ENCODE measurements at regions not wholly inside any gene's neighbourhood (a gene's known extent, or its start where the extent isn't known, plus 50 kb on each side); places are given as distances from the start of the nearest gene placed in this dataset.

- in situ Hi-C loops (cut with MboI) = no loop called here
- H3K9me2 ChIP-seq (ENCODE audit: insufficient read depth) = no peaks in the 10 kb centered on the region
- 75 to 80% methylated on average over 5 of the region's 5 CpGs for WGBS, 2 experiments (ENCODE audit: low coverage in 1 of 2, low lambda C conversion rate in 2 of 2, missing lambda C conversion rate in 2 of 2)
- no peak overlapping the region for H3K27ac ChIP-seq
- no peaks in the 10 kb centered on the region for H3K4me1 ChIP-seq (ENCODE audit: insufficient read depth)
- no peak overlapping the region for H3K4me2 ChIP-seq (ENCODE audit: unreplicated experiment)
- no peak overlapping the region for H3K4me3 ChIP-seq
- H3K79me2 ChIP-seq (ENCODE audit: insufficient read depth) = no peaks in the 10 kb centered on the region
- no peaks in the 10 kb centered on the region for H3K36me3 ChIP-seq (ENCODE audit: low read depth)
- DNase-seq = no peak
- H4K20me1 ChIP-seq (ENCODE audit: insufficient read depth) = no peaks in the 10 kb centered on the region
- H2AFZ ChIP-seq = no peak overlapping the region
- H3F3A ChIP-seq (ENCODE audit: insufficient read depth) = no peaks in the 10 kb centered on the region
- H3K27me3 ChIP-seq (replicated peaks; ENCODE audit: insufficient read depth) = no peaks in the 10 kb centered on the region
- no peak for TF ChIP-seq EZH2 (IDR thresholded peaks at IDR 0.05; ENCODE audit: insufficient read depth, poor library complexity, severe bottlenecking)
- TF ChIP-seq EZH2phosphoT487 (IDR thresholded peaks at IDR 0.05; ENCODE audit: insufficient read depth, low read depth) = no peak
- no peaks in the 10 kb centered on the region for H3K9me3 ChIP-seq (ENCODE audit: low read depth)
- no peak overlapping the region for H3K9ac ChIP-seq
Observed at GRCh38 chr18:42437001-42437400, 482.0 kb downstream of the PIK3C3 start.

GRCh38 chr18:42437646-42438045, 482.6 kb downstream of the PIK3C3 start:
- in situ Hi-C loops (cut with MboI) = no loop called here
- no peak for DNase-seq

GRCh38 chr18:42442656-42443055, 487.6 kb downstream of the PIK3C3 start:
- Histone ChIP-seq H3K9me2 (ENCODE audit: insufficient read depth) (no peaks in the 10 kb centered on the region), H3K9ac (no peak overlapping the region), H3K36me3 (ENCODE audit: low read depth) (no peaks in the 10 kb centered on the region), H3K9me3 (ENCODE audit: low read depth) (no peaks in the 10 kb centered on the region), H3K79me2 (ENCODE audit: insufficient read depth) (no peaks in the 10 kb centered on the region), H3K27me3 (replicated peaks; ENCODE audit: insufficient read depth) (no peaks in the 10 kb centered on the region; the same call in 1 of the 2 replicates), H3F3A (ENCODE audit: insufficient read depth) (no peaks in the 10 kb centered on the region), H3K4me2 (ENCODE audit: unreplicated experiment) (no peak overlapping the region), H3K27ac (no peak overlapping the region), H4K20me1 (ENCODE audit: insufficient read depth) (no peaks in the 10 kb centered on the region), H2AFZ (no peak overlapping the region), H3K4me3 (no peak overlapping the region), H3K4me1 (ENCODE audit: insufficient read depth) (peaks cover 6% of the 10 kb centered on the region)
- in situ Hi-C loops (cut with MboI) = no loop called here
- DNase-seq = no peak
- WGBS, 2 experiments (ENCODE audit: low coverage in 1 of 2, low lambda C conversion rate in 2 of 2, missing lambda C conversion rate in 2 of 2) = 9 to 13% methylated on average over 3 of the region's 3 CpGs
- TF ChIP-seq EZH2 (IDR thresholded peaks at IDR 0.05; ENCODE audit: insufficient read depth, poor library complexity, severe bottlenecking) = no peak
- TF ChIP-seq EZH2phosphoT487 (IDR thresholded peaks at IDR 0.05; ENCODE audit: insufficient read depth, low read depth) = no peak

More at GRCh38 chr18:42437646-42438045, 482.6 kb downstream of the PIK3C3 start:
- no peak overlapping the region for H3K4me3 ChIP-seq
- H4K20me1 ChIP-seq (ENCODE audit: insufficient read depth) = no peaks in the 10 kb centered on the region
- H3K9ac ChIP-seq = no peak overlapping the region
- H3K36me3 ChIP-seq (ENCODE audit: low read depth) = no peaks in the 10 kb centered on the region
- no peak overlapping the region for H3K4me2 ChIP-seq (ENCODE audit: unreplicated experiment)
- H3K9me3 ChIP-seq (ENCODE audit: low read depth) = no peaks in the 10 kb centered on the region
- WGBS, 2 experiments (ENCODE audit: low coverage in 1 of 2, low lambda C conversion rate in 2 of 2, missing lambda C conversion rate in 2 of 2) = 70 to 86% methylated on average over 2 of the region's 2 CpGs
- no peaks in the 10 kb centered on the region for H3K4me1 ChIP-seq (ENCODE audit: insufficient read depth)
- H3K27me3 ChIP-seq (replicated peaks; ENCODE audit: insufficient read depth) = no peaks in the 10 kb centered on the region
- TF ChIP-seq EZH2phosphoT487 (IDR thresholded peaks at IDR 0.05; ENCODE audit: insufficient read depth, low read depth) (no peak), EZH2 (IDR thresholded peaks at IDR 0.05; ENCODE audit: insufficient read depth, poor library complexity, severe bottlenecking) (no peak)
- no peaks in the 10 kb centered on the region for H3K9me2 ChIP-seq (ENCODE audit: insufficient read depth)
- H3K79me2 ChIP-seq (ENCODE audit: insufficient read depth) = no peaks in the 10 kb centered on the region
- H2AFZ ChIP-seq = no peak overlapping the region
- H3K27ac ChIP-seq = no peak overlapping the region
- no peaks in the 10 kb centered on the region for H3F3A ChIP-seq (ENCODE audit: insufficient read depth)

- no peak overlapping the region for H3K4me2 ChIP-seq (ENCODE audit: unreplicated experiment)
- in situ Hi-C loops (cut with MboI) = no loop called here
- peaks cover 6% of the 10 kb centered on the region for H3K4me1 ChIP-seq (ENCODE audit: insufficient read depth)
Observed at GRCh38 chr18:42444349-42444748, 489.3 kb downstream of the PIK3C3 start.

GRCh38 chr18:42445359-42445758, 490.3 kb downstream of the PIK3C3 start:
- no peaks in the 10 kb centered on the region for H4K20me1 ChIP-seq (ENCODE audit: insufficient read depth)
- TF ChIP-seq EZH2 (IDR thresholded peaks at IDR 0.05; ENCODE audit: insufficient read depth, poor library complexity, severe bottlenecking) (no peak), EZH2phosphoT487 (IDR thresholded peaks at IDR 0.05; ENCODE audit: insufficient read depth, low read depth) (no peak)
- H3K4me2 ChIP-seq (ENCODE audit: unreplicated experiment) = no peak overlapping the region
- H2AFZ ChIP-seq = no peak overlapping the region
- no peaks in the 10 kb centered on the region; the same call in 1 of the 2 replicates for H3K27me3 ChIP-seq (replicated peaks; ENCODE audit: insufficient read depth)
- H3K9me2 ChIP-seq (ENCODE audit: insufficient read depth) = no peaks in the 10 kb centered on the region
- no peak overlapping the region for H3K4me3 ChIP-seq
- H3K4me1 ChIP-seq (ENCODE audit: insufficient read depth) = peaks cover 6% of the 10 kb centered on the region
- 52 to 55% methylated on average over 2 of the region's 2 CpGs for WGBS, 2 experiments (ENCODE audit: low coverage in 1 of 2, low lambda C conversion rate in 2 of 2, missing lambda C conversion rate in 2 of 2)
- H3K36me3 ChIP-seq (ENCODE audit: low read depth) = no peaks in the 10 kb centered on the region
- no peak for DNase-seq
- no peaks in the 10 kb centered on the region for H3K9me3 ChIP-seq (ENCODE audit: low read depth)
- H3K79me2 ChIP-seq (ENCODE audit: insufficient read depth) = no peaks in the 10 kb centered on the region
- no peak overlapping the region for H3K9ac ChIP-seq
- no peaks in the 10 kb centered on the region for H3F3A ChIP-seq (ENCODE audit: insufficient read depth)
- in situ Hi-C loops (cut with MboI) = no loop called here
- H3K27ac ChIP-seq = no peak overlapping the region

More at GRCh38 chr18:42444349-42444748, 489.3 kb downstream of the PIK3C3 start:
- no peaks in the 10 kb centered on the region for H3F3A ChIP-seq (ENCODE audit: insufficient read depth)
- no peak overlapping the region for H3K4me3 ChIP-seq
- H3K27me3 ChIP-seq (replicated peaks; ENCODE audit: insufficient read depth) = no peaks in the 10 kb centered on the region; the same call in 1 of the 2 replicates
- no peaks in the 10 kb centered on the region for H3K36me3 ChIP-seq (ENCODE audit: low read depth)
- no peaks in the 10 kb centered on the region for H4K20me1 ChIP-seq (ENCODE audit: insufficient read depth)
- no peaks in the 10 kb centered on the region for H3K9me2 ChIP-seq (ENCODE audit: insufficient read depth)
- DNase-seq = no peak
- H3K79me2 ChIP-seq (ENCODE audit: insufficient read depth) = no peaks in the 10 kb centered on the region
- no peak overlapping the region for H3K9ac ChIP-seq
- H2AFZ ChIP-seq = no peak overlapping the region
- no peak for TF ChIP-seq EZH2phosphoT487 (IDR thresholded peaks at IDR 0.05; ENCODE audit: insufficient read depth, low read depth)
- no peaks in the 10 kb centered on the region for H3K9me3 ChIP-seq (ENCODE audit: low read depth)
- WGBS, 2 experiments (ENCODE audit: low coverage in 1 of 2, low lambda C conversion rate in 2 of 2, missing lambda C conversion rate in 2 of 2) = 3% methylated on average over 1 of the region's 1 CpG
- H3K27ac ChIP-seq = no peak overlapping the region
